A673 (cell line): ENCODE measurements at regions not wholly inside any gene's neighbourhood (a gene's known extent, or its start where the extent isn't known, plus 50 kb on each side); places are given as distances from the start of the nearest gene placed in this dataset.

Source experiments
- CTCF ChIP-seq: fragments of 300-800, 200-600 bp; sonication (generic); conservative IDR thresholded peaks from 2 replicates; pipeline ENCODE4 v1.5.1; 2017; ENCODE audit warnings: low read depth, mild to moderate bottlenecking, antibody characterized with exemption, low read length, moderate library complexity, mixed read lengths
- EZH2 ChIP-seq: fragments of 200-600 bp; sonication (generic); IDR thresholded peaks from 2 replicates; pipeline ENCODE4 v1.6.1; 2017; ENCODE audit warnings: borderline replicate concordance, low read depth, mild to moderate bottlenecking, mixed read lengths, antibody characterized with exemption, low read length; ENCODE audit not compliant: poor library complexity, severe bottlenecking

- no peak for TF ChIP-seq EZH2
- no peak for TF ChIP-seq CTCF
These were observed 79.8 kb upstream of the MAMDC2 start for GRCh38 chr9:69963803-69964202.
